GM19239 (cell line): ENCODE measurements at regions not wholly inside any gene's neighbourhood (a gene's known extent, or its start where the extent isn't known, plus 50 kb on each side); places are given as distances from the start of the nearest gene placed in this dataset.

ENCODE experiments used
- DNase-seq: peaks from one replicate; pipeline ENCODE4 v3.0.0; 2011; ENCODE audit warnings: low spot score; ENCODE audit not compliant: insufficient read length
- FAIRE-seq: peaks from 2 replicates; lab custom pipeline; 2011; peaks lifted over from hg19 to GRCh38; lab: Jason Lieb, UNC

DNA sequence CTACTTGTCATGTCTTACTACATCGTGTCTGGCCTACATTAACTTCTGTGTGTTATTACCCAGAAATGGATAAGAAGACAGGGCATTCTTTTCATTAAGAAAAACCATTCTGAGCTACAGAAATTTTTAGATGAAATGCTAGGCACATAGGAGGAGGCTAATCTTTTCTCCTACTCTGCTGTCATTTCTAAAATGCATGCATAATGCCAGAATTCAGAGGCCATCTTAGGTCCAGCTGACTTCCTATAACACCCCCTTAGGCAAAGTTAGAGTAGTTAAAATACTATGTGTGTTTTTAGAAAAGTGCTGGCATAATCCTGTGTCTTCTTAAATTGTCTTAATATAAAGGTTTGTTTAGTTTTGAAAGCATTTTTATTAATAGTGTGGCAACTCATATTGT lies 352.6 kb downstream of the CSNK1G3 start:
- FAIRE-seq (no peak), DNase-seq (no peak)

DNA sequence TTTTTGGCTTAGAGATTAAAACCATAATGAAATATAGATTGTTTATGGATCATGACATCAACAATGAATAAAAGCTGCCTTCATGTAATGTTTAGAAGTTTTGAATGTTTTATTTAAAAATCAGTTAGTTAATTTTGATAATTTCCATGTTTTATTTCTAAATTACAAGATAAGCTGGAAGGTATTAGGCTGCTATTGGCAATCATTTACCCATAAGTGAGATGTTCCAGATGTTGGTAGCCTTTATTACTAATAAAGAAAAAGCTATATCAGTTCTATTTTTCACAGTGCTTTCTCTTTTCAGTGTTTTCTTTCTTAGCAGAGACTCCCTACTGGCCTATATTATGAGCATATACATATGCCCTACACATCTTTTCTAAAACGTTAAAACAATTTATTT lies 347.0 kb downstream of the CSNK1G3 start:
- DNase-seq: no peak
- FAIRE-seq: no peak

DNA sequence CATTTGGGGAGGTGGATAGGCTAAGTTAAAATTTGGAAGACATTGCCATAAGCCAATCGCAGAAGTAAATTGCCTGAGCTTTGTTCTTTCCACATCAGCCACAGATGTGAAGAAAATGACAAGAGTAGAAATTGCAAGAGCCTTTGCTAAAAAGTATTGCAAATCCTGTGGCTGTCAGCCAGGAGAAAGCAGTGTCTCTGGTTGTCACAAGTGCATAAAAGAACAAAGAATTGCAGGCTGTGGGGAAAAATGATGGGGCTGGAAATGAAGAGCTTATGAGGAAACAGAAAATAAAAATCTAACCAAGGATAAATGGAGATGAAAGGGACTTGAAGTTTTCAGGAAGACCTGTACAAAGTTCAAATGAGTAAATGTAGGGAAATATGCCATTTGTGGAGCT lies 344.8 kb downstream of the CSNK1G3 start:
- FAIRE-seq (no peak), DNase-seq (no peak)

DNA sequence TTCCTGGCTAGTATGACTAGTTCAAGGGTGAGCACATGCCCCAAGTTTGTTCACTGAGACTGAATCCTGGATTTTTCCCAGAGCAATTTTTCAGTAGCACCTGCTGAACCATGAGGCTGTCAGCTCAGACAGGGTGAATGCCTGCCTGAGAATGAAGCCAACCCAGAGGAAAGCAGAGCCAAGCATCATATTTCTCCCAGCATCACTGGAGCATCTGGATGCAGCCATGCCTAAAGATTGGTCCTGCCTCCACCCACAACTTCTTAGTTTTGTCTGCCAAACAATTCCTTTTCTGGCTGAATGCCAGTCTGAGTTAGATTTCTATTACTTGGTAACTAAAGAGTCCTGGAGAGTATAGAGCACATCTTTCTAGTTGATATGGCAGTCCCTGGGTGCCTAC lies 343.6 kb downstream of the CSNK1G3 start:
- no peak for FAIRE-seq
- DNase-seq: no peak

DNA sequence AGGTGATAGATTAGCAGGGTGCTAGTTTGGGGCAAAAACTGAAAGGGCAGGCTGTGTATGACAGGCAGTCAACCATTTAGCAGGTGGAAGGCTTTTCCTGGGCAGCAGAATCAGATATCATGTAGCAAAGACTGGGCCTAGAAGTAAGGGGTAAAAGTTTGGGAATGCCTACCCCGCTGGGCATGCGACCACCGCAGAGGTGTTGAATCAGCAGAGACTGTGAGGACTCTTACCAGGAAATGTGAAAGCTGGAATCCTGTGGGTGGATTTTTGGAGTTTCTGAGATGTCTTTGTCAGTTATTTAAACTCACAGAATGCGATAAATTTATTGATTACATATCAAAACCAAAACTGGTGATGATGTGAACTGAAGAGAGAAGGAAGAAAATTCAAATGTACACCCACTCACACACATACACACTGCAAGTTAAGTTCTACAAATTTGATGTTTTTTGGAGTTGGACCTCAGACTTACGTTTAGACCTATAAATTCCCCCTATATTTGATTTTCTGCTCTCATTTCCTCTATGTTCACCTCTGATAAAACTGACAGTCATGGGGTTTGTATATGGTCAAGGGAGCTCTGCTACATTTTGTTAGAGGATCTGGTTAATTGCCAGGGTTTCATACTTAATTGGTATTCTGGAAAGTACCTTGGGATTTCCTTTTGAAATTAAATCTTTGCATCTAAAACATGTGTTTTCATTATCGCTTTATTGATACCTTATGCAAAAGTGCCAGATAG lies 333.6 kb downstream of the CSNK1G3 start:
- no peak for FAIRE-seq

DNA sequence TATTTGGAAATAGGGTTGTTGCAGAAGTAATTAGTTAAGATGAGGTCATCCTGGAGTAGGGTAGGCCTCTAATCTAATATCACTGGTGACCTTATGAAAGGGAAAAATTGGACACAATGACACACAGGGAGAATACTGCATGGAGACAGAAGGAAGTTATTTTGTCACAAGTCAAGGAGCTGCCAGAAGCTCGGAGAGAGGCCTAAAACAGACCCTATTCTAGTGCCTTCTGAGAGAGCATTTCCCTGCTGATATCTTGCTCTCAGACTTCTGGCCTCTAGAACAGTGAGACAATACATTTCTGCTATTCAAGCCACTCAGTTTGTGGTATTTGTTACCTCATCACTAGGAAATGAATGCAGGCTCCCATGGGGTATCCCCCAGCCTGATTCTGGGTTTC lies 332.9 kb downstream of the CSNK1G3 start:
- no peak for DNase-seq
- FAIRE-seq: no peak

More for the DNA sequence above, 333.6 kb downstream of the CSNK1G3 start:
- no peak for DNase-seq

DNA sequence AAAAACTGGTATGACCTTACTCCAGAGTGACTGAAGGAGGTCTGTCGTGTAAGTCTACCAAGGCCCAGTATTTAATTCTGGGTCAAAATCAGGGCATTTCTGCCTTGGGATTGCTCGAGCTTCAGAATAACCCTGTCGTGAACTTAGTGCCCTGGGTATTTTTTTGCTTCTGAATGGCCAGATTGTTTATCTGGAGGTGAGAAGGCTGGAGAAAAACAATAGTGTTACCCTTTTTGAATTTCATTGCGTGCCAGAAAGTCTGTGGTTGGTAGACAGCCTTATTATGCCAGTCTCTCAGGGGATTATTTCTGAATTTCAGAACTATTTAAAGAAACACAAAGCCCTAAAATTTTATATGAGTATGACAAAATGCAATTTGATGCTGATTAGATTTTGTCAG lies 323.4 kb downstream of the CSNK1G3 start:
- no peak for FAIRE-seq
- no peak for DNase-seq

DNA sequence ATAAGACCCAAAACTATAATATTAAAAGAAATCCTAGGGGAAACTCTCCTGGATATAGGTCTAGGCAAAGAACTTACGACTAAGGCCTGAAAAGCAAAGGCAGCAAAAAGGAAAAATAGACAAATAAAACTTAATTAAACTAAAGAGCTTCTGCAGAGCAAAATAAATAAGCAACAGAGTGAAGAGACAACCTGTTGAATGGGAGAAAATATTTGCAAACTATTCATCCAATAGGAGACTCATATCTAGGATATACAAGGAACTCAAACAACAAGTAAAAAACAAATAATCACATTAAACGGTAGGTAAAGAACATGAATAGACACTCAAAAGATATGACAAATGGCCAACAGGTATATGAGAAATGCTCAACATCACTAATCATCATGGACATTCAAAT lies 318.6 kb downstream of the CSNK1G3 start:
- DNase-seq (no peak), FAIRE-seq (no peak)

DNA sequence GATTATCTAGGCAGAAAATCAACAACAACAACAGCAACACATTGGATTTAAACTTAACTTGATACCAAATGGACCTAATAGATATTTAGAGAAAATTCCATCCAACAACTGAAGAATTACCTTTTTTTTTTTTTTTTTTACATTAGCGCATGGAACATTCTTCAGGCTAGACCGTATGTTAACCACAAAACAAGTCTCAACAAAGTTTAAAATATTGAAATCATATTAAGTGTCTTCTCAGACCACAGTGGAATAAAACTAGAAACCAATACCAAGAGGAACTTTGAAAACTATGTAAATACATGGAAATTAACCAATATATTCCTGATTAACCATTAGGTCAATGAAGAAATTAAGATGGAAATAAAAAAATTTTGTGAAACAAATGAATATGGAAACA lies 315.8 kb downstream of the CSNK1G3 start:
- DNase-seq (no peak), FAIRE-seq (no peak)

DNA sequence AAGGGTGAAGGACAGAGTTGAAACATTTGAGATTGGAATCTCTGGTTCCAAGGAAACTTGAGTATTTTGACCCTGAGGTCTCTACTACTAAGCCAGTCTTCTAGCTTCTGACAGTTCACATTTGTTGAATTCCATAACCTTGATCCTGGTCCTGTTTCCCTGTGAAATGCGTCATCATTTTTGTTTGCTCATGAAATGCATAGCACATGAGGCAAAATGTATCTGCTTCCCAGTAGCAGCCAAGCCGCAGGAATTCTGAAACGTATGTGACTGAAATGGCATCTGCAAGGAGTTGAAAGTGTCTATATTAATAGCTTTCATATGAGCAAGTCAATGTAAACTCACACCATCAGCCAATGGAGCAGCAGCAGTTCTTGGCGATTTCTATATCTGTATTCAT lies 307.9 kb downstream of the CSNK1G3 start:
- DNase-seq: no peak
- FAIRE-seq: no peak

DNA sequence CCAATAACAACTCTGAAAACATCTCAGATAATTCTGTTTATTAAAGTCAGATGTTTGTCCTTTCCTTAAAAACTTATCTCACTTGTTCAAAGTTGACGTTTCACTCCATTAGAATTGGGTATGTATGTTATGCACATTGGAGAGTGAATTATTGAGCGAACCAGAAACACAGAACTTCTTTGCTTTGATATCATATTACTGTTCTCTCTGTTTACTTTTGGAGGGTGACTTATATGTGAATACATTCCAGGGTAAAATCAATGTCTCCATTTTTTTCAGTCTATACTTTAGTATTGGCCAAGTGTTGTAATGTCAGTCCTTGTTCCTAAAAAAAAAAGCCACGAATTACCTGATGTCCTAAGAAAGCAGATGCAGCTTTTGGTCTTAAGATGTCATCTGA lies 307.4 kb downstream of the CSNK1G3 start:
- no peak for FAIRE-seq

DNA sequence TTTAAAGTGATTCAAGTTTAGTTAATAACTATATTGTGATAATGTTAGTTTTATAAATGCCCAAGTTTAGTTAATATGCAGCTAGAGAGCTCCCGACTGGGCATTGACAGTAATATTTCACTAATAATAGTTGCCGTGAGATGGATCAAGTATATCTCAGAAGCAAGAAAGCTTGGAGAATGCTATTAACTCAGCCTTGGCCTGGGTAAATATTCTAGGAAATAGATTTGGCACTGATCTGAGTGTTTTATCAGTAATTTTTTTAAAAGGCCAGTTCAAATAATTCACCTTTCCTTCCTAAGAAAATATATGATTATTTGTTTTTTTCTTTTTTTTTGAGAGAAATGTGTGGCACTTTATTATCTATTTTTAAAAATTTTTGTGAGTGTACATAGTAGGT lies 305.3 kb downstream of the CSNK1G3 start:
- no peak for DNase-seq
- FAIRE-seq: no peak

More for the DNA sequence above, 307.4 kb downstream of the CSNK1G3 start:
- no peak for DNase-seq

DNA sequence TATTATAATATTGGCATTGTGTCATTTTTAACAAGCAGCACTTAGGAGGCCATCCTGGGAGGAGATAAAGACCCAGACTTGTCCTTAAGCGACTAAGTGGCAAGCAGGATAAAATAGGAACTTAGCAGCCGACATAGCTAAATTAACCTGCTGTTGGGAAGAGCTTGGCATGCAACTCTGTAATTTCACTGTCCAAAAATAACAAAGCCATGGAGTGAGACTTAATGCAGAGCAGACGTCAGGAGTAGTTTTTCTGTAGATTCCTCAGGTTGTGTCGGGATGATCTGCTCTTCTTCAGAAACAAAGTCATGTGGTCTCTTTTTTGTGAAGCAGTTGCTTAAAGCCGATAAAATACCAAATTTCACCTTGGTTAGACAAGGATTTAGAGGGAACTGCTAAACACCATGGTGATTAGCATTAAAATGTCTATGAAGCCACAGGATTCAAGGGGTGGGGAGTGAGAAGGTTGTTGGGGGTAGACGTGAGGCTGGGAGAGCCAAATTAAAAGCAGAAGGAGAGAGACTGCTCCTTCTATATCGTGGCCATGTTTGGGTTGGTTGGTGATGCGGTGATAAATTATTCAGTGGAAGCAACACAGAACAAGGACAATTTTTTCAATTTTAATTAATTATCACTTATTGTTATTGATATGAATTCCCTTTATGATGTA lies 303.0 kb downstream of the CSNK1G3 start:
- DNase-seq (no peak), FAIRE-seq (no peak)

DNA sequence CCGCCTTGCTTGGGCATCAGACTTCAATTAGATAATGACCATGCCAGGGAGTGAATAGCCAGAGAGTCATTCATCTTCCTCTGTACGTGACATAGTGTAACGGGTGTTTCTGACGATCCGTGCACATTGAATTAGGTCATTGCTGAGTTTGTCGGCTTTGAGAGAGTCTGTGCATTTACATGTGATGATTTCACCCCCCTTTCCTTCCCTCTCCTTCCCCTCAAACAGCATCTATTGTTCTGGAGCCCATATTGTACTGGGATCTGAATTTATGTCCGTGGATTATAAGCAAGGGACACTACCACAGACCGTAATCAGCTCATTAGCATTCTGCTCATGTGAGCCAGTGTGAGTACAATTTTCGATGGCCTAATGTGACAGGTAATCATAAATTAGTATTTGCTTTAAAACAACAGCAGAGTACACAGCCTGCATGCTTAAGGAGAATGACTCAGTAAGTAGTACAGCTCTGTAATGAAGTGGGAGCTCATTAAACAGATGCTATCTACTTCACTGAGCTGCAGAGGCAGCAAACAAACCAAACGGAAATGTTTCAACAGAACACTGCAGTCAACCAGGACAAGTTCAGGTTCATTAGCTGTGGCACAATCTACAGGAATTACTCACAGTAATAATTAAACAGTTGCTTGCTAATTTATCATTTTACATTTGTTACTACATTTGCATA lies 302.1 kb downstream of the CSNK1G3 start:
- no peak for DNase-seq
- FAIRE-seq: no peak

DNA sequence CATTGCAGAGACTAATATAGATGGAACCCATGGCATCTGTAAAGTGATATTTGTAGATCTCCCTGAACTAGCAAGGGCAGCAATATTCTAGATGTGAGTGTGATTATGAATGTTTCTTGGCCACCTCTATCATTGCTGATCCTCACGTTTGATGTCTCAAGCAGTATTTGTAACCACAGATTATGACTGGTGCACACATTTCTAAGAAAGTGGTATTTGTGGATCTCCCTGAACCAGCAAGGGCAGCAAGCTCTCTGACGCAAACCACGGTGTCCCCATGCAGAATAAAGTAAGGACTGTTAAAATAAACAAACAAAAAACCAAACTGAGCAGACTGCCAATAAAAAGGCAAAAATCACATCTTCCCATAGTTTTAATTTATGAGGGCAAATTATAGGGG lies 301.3 kb downstream of the CSNK1G3 start:
- FAIRE-seq (no peak), DNase-seq (no peak)

DNA sequence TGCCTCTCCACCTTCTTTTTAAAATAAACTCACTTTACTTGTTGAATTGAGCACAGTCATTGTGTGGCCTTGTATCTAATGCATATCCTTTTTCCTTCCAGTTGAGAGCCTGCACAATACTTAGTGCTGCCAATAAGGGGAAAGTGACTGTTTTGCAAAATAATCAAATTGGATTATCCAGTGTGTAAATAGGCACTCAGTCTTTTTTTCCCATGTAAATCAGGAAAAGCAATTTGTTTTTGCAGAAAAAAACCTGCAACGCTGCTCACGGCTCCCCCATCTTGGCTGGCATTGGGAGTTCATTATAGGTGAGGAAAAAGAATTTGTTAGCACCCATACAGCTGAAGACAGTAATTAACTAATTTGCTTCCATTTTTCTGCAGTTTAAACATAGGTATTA lies 299.9 kb downstream of the CSNK1G3 start:
- DNase-seq: no peak
- FAIRE-seq: no peak

DNA sequence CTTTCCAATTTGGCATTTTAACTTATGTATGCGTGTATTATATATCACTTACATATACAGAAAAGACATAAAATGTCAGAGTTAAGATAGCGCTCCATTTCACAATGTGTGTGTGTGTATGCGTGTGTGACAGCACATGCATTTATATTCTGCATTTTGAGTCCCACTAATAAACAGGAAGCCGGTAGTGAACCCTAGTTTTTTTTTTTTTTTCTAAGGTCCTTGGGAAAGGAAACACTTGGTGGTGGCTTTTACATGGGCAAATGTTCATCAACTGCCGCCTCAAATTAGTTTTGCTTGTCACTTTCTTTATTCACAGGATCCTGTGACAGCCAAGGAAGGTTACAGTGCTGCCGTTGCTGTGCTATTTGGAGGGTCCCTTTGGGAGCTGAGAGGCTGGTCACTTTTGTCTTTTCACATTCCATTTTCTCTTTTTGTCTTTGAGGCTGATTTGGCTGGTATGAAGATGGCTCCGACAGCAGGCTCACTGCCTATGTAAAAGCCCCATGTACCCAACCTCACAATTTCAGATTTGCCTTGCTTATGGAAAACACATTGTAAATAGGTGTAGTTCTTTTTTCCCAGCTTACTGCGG lies 298.9 kb downstream of the CSNK1G3 start:
- DNase-seq: no peak
- FAIRE-seq: no peak

DNA sequence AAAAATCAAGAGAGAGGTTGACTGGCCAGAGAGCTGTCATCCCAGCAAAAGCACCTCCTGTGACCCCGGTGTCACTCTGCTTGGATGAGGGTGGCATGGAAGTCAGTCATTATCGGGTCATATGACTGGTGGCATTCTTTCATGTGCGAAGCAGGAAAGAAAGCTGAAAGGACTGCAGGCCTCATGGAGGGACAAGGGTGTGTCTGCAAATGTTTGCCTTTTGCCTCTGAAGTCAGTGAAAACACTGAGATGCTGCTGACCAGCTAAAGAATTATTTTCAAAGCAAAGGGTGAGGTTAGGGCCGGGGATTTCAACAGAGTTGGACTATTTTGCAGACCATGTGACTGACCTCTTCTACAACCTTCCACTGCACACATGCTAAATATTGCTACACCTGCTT lies 298.3 kb downstream of the CSNK1G3 start:
- DNase-seq: no peak
- no peak for FAIRE-seq

DNA sequence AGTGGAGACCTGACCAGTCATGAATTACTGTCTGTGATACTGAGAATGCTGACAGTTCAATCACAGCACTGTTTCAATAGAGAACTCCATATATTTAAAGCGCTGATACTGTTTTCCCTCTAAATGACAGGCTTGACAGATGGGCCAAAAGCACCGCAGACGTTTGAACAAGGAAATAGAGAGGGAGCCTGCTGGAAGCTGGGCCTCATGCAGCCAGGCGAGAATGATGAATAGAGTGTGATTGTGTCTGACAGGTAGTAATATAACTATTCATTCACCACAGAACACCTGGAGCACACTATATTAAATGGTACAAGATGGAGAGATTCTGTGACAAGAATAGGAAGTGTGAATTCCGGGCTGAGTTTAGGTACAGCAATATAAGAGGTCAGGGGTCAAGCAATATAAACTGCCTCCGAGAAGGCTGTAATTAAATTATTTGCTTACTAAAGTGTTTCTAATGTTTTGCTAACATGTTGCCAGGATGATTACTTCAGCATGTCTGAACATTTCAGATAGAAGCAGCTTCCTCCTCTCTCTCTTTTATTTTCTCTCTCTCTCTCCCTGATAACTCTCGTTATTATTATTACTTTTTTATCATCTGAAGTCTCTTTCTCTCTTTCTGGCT lies 297.7 kb downstream of the CSNK1G3 start:
- DNase-seq: no peak
- no peak for FAIRE-seq

DNA sequence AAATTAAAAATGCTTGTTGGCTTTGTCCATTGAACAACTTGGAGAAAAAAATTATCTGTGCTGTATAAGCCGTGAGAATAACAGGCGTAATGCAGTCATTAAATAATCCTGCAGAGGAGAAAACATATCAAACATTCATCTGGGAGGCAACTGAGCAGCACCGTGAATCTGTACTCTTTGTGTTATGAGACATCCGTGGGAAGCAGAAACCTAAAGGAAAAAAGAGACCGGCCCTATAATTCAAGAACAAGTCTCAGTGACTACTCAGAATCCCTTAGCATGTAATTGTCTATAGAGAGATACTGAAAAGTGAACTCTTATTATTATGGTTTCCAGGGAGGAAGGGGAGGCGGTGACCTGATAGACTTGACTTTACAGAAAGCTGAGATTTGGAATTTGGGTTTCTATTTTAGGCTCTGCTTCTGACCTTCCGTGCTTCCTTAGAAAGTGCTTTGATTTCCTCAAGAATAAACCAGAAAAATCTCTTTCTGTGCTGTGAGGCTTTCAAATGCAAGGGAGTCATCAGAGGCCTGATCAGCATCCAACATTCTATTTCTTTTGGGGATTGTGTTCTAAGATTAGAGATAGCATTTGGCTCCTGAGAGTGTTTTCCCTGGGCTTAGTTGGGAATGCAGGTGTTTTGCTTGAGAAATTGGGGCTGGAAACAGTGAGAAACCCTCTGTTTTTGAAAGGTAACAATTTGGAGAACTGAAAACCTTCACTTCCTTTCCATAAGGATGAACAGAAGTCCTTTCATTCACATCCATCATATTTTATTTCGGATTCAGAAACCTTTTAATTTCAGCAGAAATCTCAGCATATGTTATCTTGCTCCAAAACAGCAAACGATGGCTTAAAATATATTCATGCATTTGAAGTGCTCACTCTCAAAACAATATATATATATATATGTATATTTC lies 296.7 kb downstream of the CSNK1G3 start:
- FAIRE-seq (no peak), DNase-seq (no peak)
